Islet precursor cell (in vitro differentiated cells): ENCODE measurements at regions not wholly inside any gene's neighbourhood (a gene's known extent, or its start where the extent isn't known, plus 50 kb on each side); places are given as distances from the start of the nearest gene placed in this dataset.
"Not testable (repeated sequence)": the region's sequence is repeated elsewhere in the genome, so short reads cannot be mapped to it uniquely, and the experiment has no call there.

Experiments
- DNase-seq: peaks from one replicate; pipeline ENCODE4 v3.0.0-alpha.2; 2018

- no peak for DNase-seq
These were observed 50.4 kb downstream of the FHIP1A start for GRCh38 chr4:151459375-151459774.

GRCh38 chr4:151460434-151460833 is 51.5 kb downstream of the FHIP1A start:
- no peak for DNase-seq

GRCh38 chr4:151462554-151462953 is 53.6 kb downstream of the FHIP1A start:
- DNase-seq = no peak

GRCh38 chr4:151468715-151469696 is 60.0 kb downstream of the FHIP1A start:
- no peak for DNase-seq

- no peak for DNase-seq
These were observed 61.0 kb downstream of the FHIP1A start for GRCh38 chr4:151469970-151470369.

- no peak for DNase-seq
These were observed 62.8 kb downstream of the FHIP1A start for GRCh38 chr4:151471728-151472127.

- DNase-seq = no peak
These were observed 63.3 kb downstream of the FHIP1A start for GRCh38 chr4:151472297-151472696.

GRCh38 chr4:151472711-151473110 is 63.7 kb downstream of the FHIP1A start:
- no peak for DNase-seq

GRCh38 chr4:151473521-151474097 is 64.6 kb downstream of the FHIP1A start:
- no peak for DNase-seq

- no peak for DNase-seq
These were observed 66.2 kb downstream of the FHIP1A start for GRCh38 chr4:151475035-151475714.

- no peak for DNase-seq
These were observed 72.8 kb downstream of the FHIP1A start for GRCh38 chr4:151481813-151482212.

- peak; percentile 64 for DNase-seq
These were observed 75.6 kb downstream of the FHIP1A start for GRCh38 chr4:151484396-151485102.

- no peak for DNase-seq
These were observed 76.7 kb downstream of the FHIP1A start for GRCh38 chr4:151485541-151486131.

GRCh38 chr4:151486168-151486567 is 77.2 kb downstream of the FHIP1A start:
- no peak for DNase-seq

- DNase-seq = peak; percentile 51
These were observed 80.0 kb downstream of the FHIP1A start for GRCh38 chr4:151488968-151489367.

- peak; percentile 95 for DNase-seq
These were observed 80.7 kb downstream of the FHIP1A start for GRCh38 chr4:151489462-151490203.

- DNase-seq = not testable (repeated sequence)
These were observed 86.6 kb downstream of the FHIP1A start for GRCh38 chr4:151495612-151496011.

GRCh38 chr4:151511548-151511947 is 102.6 kb downstream of the FHIP1A start:
- not testable (repeated sequence) for DNase-seq

- DNase-seq = no peak
These were observed 108.9 kb downstream of the FHIP1A start for GRCh38 chr4:151517896-151518295.

GRCh38 chr4:151518359-151518758 is 109.4 kb downstream of the FHIP1A start:
- no peak for DNase-seq

GRCh38 chr4:151519728-151520415 is 110.9 kb downstream of the FHIP1A start:
- no peak for DNase-seq
